Panc1 (cell line): ENCODE measurements at regions not wholly inside any gene's neighbourhood (a gene's known extent, or its start where the extent isn't known, plus 50 kb on each side); places are given as distances from the start of the nearest gene placed in this dataset.

Experiments
- ATAC-seq: fragments of 200-7000 bp; cut with Tn5 transposase; 2 replicates; pipeline ENCODE4 v1.9.1; 2020; ENCODE audit warnings: mild to moderate bottlenecking, moderate library complexity
- BruUV-seq: library from RNA; stranded (reverse); fragments of 400-500 nt; replicated peaks from 2 replicates; lab custom pipeline; 2021; lab: Mats Ljungman, UMichigan
- CTCF ChIA-PET: fragments of 300-600 bp; sonication (Branson Sonifier 250); formaldehyde crosslinking; loops from one replicate; lab custom pipeline; 2022; ENCODE audit warnings: antibody characterized with exemption; lab: Charles Lee
- POLR2A ChIA-PET: fragments of 300-600 bp; sonication (Branson Sonifier 250); formaldehyde crosslinking; loops from one replicate; lab custom pipeline; 2022; ENCODE audit warnings: antibody characterized with exemption; lab: Charles Lee
- DNase-seq: peaks from one replicate; pipeline ENCODE4 v3.0.0-alpha.2; 2010; ENCODE audit warnings: low read depth, low spot score
- H3K27ac ChIP-seq: 2 replicates; pipeline ENCODE4 v1.5.1; 2011; ENCODE audit warnings: mild to moderate bottlenecking, low read length, inconsistent platforms
- H3K27me3 ChIP-seq: fragments of 200-500 bp; sonication (Bioruptor generic); 2 replicates; pipeline ENCODE4 v1.6.0; 2014; ENCODE audit warnings: low read length, inconsistent platforms; ENCODE audit not compliant: control insufficient read depth, insufficient read depth
- H3K36me3 ChIP-seq: fragments of 200-500 bp; sonication (Bioruptor generic); 2 replicates; pipeline ENCODE4 v1.5.1; 2014; ENCODE audit warnings: inconsistent platforms, mild to moderate bottlenecking, low read length, moderate library complexity; ENCODE audit not compliant: control insufficient read depth, insufficient read depth
- H3K4me1 ChIP-seq: 2 replicates; pipeline ENCODE4 v1.5.1; 2011; ENCODE audit warnings: inconsistent platforms, mild to moderate bottlenecking, low read length, moderate library complexity; ENCODE audit not compliant: control insufficient read depth, insufficient read depth
- H3K4me3 ChIP-seq, 2 experiments: 2 replicates each; pipeline ENCODE4 v1.5.1; 2011 to 2012; ENCODE audit warnings: low read depth in 2 of 2, low read length in 2 of 2, mild to moderate bottlenecking in 2 of 2, inconsistent platforms in 1 of 2, moderate library complexity in 1 of 2
- H3K9me3 ChIP-seq: fragments of 200-500 bp; sonication (Bioruptor generic); 2 replicates; pipeline ENCODE4 v1.5.1; 2014; ENCODE audit warnings: low read depth, mild to moderate bottlenecking, inconsistent platforms, low read length, moderate library complexity; ENCODE audit not compliant: control insufficient read depth, insufficient read depth
- CTCF ChIP-seq: fragments of 450-650 bp; IDR thresholded peaks from 2 replicates; pipeline ENCODE4 v1.5.1; 2017; ENCODE audit warnings: mild to moderate bottlenecking
- POLR2AphosphoS5 ChIP-seq: IDR thresholded peaks from 2 replicates; pipeline ENCODE4 v1.6.1; 2012; ENCODE audit warnings: mild to moderate bottlenecking, low read depth, low read length, moderate library complexity
- REST ChIP-seq, 2 experiments: IDR thresholded peaks; 2 replicates each; pipeline ENCODE4 v1.6.1; 2011 to 2012; ENCODE audit warnings: low read depth in 2 of 2, control low read depth in 1 of 2, low read length in 1 of 2, mild to moderate bottlenecking in 1 of 2, moderate library complexity in 1 of 2; ENCODE audit not compliant: insufficient read depth in 1 of 2
- SIN3A ChIP-seq: IDR thresholded peaks from 2 replicates; pipeline ENCODE4 v1.6.1; 2012; ENCODE audit warnings: low read depth, mild to moderate bottlenecking, low read length, moderate library complexity, borderline replicate concordance; ENCODE audit not compliant: insufficient read depth
- TCF7L2 ChIP-seq: IDR thresholded peaks from 2 replicates; pipeline ENCODE4 v1.6.1; 2011; ENCODE audit warnings: mild to moderate bottlenecking, low read depth, low read length, inconsistent platforms
- in situ Hi-C: cut with HindIII; loops from 2 replicates; pipeline ENCODE4 v1.10.0; 2016; ENCODE audit warnings: low sequenced_read_pairs, low pct_unique_long_range_greater_than_20kb
- intact Hi-C: fragments of 100-400 bp; cut with micrococcal nuclease; formaldehyde crosslinking; loops from one replicate; pipeline ENCODE4 v1.10.0; 2022; ENCODE audit not compliant: unreplicated experiment

DNA sequence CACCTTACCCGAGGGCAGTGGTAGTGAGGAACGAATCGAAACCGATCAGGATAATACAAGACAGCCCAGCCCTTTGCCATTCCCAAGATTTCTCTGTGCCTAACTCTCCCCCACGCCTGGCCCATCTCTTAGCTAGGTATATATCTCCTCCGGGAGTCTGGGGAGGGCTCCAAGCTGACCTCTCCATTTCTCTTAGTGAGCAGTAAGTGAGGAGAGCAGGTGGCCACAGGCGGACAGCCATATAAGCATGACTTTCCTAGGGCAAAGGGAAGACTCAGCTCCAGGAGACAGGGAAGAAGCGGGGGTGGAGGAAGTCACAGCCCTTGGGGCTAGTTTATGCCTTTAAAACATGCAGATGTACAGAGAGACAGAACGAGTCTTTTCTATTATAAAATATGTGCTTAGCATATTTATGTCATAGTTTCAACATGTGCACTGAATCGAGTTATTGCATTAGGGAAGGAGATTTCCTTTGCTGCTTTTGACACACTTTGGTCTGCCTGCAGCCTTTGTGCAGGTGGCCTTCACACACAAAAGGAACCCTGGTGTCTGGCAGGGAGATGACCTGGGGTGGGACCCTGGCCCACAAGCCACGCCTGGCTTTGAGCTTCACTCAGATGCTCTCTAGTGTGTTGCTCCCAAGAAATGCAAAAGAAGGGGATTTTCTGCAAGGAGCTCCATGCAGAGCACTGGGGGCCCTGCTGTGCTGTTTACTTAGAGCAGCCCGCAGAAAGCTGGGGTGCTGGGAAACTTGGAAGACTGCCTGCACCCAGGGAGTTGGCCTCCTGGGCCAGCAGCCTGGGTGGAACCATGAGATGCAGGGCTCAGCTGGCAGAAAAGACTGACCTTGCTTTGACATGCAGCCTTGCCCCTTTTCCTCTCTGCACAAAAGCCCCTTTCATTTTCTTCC is 613.3 kb downstream of the BCOR start:
- ATAC-seq (no peak), DNase-seq (no peak)
- Histone ChIP-seq H3K27me3 (no peaks in the 10 kb centered on the region), H3K4me3 (no peak overlapping the region), H3K36me3 (no peaks in the 10 kb centered on the region), H3K27ac (no peak overlapping the region), H3K9me3 (no peaks in the 10 kb centered on the region), H3K4me1 (no peaks in the 10 kb centered on the region)
- in situ Hi-C loops (no loop called here), intact Hi-C loops (no loop called here)
- TF ChIP-seq CTCF (no peak), POLR2AphosphoS5 (no peak), TCF7L2 (no peak), REST (IDR thresholded peaks at IDR 0.05; ENCODE audit: insufficient read depth in 1 of 2, low read depth in 2 of 2, low read length in 1 of 2) (no peak), SIN3A (no peak)
- POLR2A ChIA-PET, result no interaction called here
- CTCF ChIA-PET, result no interaction called here
- no TSS peak for BruUV-seq

- H3K9me3 ChIP-seq, result no peaks in the 10 kb centered on the region
- no peaks in the 10 kb centered on the region for H3K4me1 ChIP-seq
- in situ Hi-C loops, result no loop called here
- BruUV-seq, result no TSS peak
- ATAC-seq, result no peak
- no peaks in the 10 kb centered on the region for H3K27me3 ChIP-seq
- no peak overlapping the region for H3K4me3 ChIP-seq
- TF ChIP-seq CTCF, result no peak
- no peak for TF ChIP-seq POLR2AphosphoS5
- TF ChIP-seq TCF7L2, result no peak
- TF ChIP-seq SIN3A, result no peak
- TF ChIP-seq REST (IDR thresholded peaks at IDR 0.05; ENCODE audit: insufficient read depth in 1 of 2, low read depth in 2 of 2, low read length in 1 of 2), result no peak
- intact Hi-C loops, result no loop called here
- ChIA-PET CTCF (no interaction called here), POLR2A (interaction anchor here (0.6 kb wide), 1 partner anchor 742 kb away, joined by 4 read pairs; no protein-coding TSS in a partner anchor)
- DNase-seq, result no peak
- no peaks in the 10 kb centered on the region for H3K36me3 ChIP-seq
- H3K27ac ChIP-seq, result no peak overlapping the region
These were observed 610.4 kb downstream of the BCOR start for GRCh38 chrX:39487166-39487968.
